GM23248 (cell line): ENCODE measurements at regions not wholly inside any gene's neighbourhood (a gene's known extent, or its start where the extent isn't known, plus 50 kb on each side); places are given as distances from the start of the nearest gene placed in this dataset.

Experiments used
- DNase-seq: peaks from one replicate; pipeline ENCODE4 v3.0.0-alpha.2; 2015
- H2AFZ ChIP-seq: fragments of 200-600 bp; sonication (generic); 2 replicates; pipeline ENCODE4 v1.6.1; 2016; ENCODE audit warnings: antibody characterized with exemption
- H3F3A ChIP-seq: fragments of 200-600 bp; sonication (generic); 2 replicates; pipeline ENCODE4 v1.6.1; 2016; ENCODE audit warnings: mild to moderate bottlenecking, antibody characterized with exemption, mixed run types; ENCODE audit not compliant: insufficient read depth
- H3K27ac ChIP-seq: fragments of 200-600 bp; sonication (generic); 2 replicates; pipeline ENCODE4 v1.5.1; 2016; ENCODE audit warnings: mild to moderate bottlenecking
- H3K27me3 ChIP-seq: fragments of 200-600 bp; sonication (generic); replicated peaks from 2 replicates; pipeline ENCODE4 v1.6.1; 2016; ENCODE audit warnings: mild to moderate bottlenecking; ENCODE audit not compliant: insufficient read depth
- H3K36me3 ChIP-seq: fragments of 200-600 bp; sonication (generic); 2 replicates; pipeline ENCODE4 v1.6.1; 2016; ENCODE audit warnings: low read depth, mild to moderate bottlenecking
- H3K4me1 ChIP-seq: fragments of 200-600 bp; sonication (generic); 2 replicates; pipeline ENCODE4 v1.6.1; 2016; ENCODE audit warnings: mild to moderate bottlenecking; ENCODE audit not compliant: insufficient read depth
- H3K4me2 ChIP-seq: fragments of 200-600 bp; sonication (generic); one replicate; pipeline ENCODE4 v1.6.1; 2016; ENCODE audit warnings: mild to moderate bottlenecking; ENCODE audit not compliant: unreplicated experiment
- H3K4me3 ChIP-seq: fragments of 200-600 bp; sonication (generic); 2 replicates; pipeline ENCODE4 v1.5.1; 2016; ENCODE audit warnings: mild to moderate bottlenecking
- H3K79me2 ChIP-seq: fragments of 200-600 bp; sonication (generic); 2 replicates; pipeline ENCODE4 v1.6.1; 2016; ENCODE audit warnings: mild to moderate bottlenecking; ENCODE audit not compliant: insufficient read depth
- H3K9ac ChIP-seq: fragments of 200-600 bp; sonication (generic); 2 replicates; pipeline ENCODE4 v1.6.1; 2016; ENCODE audit warnings: mild to moderate bottlenecking
- H3K9me2 ChIP-seq: fragments of 200-600 bp; sonication (generic); 2 replicates; pipeline ENCODE4 v1.6.1; 2016; ENCODE audit warnings: mixed run types, mild to moderate bottlenecking, moderate library complexity; ENCODE audit not compliant: insufficient read depth
- H3K9me3 ChIP-seq: fragments of 200-600 bp; sonication (generic); one replicate; pipeline ENCODE4 v1.6.1; 2017; ENCODE audit warnings: low read depth
- H4K20me1 ChIP-seq: fragments of 200-600 bp; sonication (generic); 2 replicates; pipeline ENCODE4 v1.6.0; 2016; ENCODE audit not compliant: insufficient read depth
- EZH2 ChIP-seq: fragments of 200-600 bp; sonication (generic); IDR thresholded peaks from 2 replicates; pipeline ENCODE4 v1.6.1; 2018; ENCODE audit warnings: antibody characterized with exemption, mild to moderate bottlenecking; ENCODE audit not compliant: insufficient read depth, poor library complexity, severe bottlenecking
- EZH2phosphoT487 ChIP-seq: fragments of 200-600 bp; sonication (generic); IDR thresholded peaks from 2 replicates; pipeline ENCODE4 v1.6.1; 2018; ENCODE audit warnings: antibody characterized with exemption, moderate library complexity, mild to moderate bottlenecking, low read depth; ENCODE audit not compliant: insufficient read depth
- WGBS, 2 experiments: methylation state at CpG; one replicate each; pipeline ENCODE4 v1.1.6; 2015 to 2017; ENCODE audit warnings: low lambda C conversion rate in 2 of 2, low coverage in 1 of 2; ENCODE audit errors: missing lambda C conversion rate in 2 of 2; 5-methylcytosine and 5-hydroxymethylcytosine counted together
- in situ Hi-C: fragments of 300-500 bp; cut with MboI; formaldehyde crosslinking; loops from 2 replicates; pipeline ENCODE4 v1.15.0; 2020

DNA sequence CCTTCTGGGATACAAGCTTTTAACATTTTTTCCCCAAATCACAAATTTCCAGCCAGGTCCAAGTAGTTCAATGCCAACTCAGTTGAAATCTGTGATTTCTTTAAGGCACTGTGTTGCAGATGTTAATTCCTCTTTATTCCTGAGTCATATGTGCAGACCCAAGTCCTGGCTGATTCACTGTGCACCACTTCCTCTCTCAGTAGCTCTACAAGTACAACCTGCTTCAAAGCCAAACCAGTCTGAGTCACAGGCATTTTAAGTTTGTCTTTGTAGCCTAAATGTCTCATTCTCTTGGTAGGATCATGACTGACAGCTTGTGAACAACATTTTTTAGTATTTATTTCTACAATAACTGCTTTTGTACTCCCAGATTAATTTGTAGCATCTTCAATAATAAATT lies 165.6 kb upstream of the S100G start:
- H3K27me3 ChIP-seq: no peaks in the 10 kb centered on the region
- peaks cover 27% of the 10 kb centered on the region for H3K4me1 ChIP-seq
- 0 out of 2 replicates have a peak overlapping the region, but pooled peaks have one; percentile 15 for H3K27ac ChIP-seq
- no peak for TF ChIP-seq EZH2phosphoT487
- no peak for TF ChIP-seq EZH2
- H3K36me3 ChIP-seq: no peaks in the 10 kb centered on the region
- no peaks in the 10 kb centered on the region for H3K9me2 ChIP-seq
- peak; percentile 90 for DNase-seq
- H2AFZ ChIP-seq: no peak overlapping the region
- in situ Hi-C loops: no loop called here
- H3K4me3 ChIP-seq: no peak overlapping the region
- peaks cover 22% of the 10 kb centered on the region for H3F3A ChIP-seq
- no peaks in the 10 kb centered on the region for H4K20me1 ChIP-seq
- H3K9ac ChIP-seq: no peak overlapping the region
- H3K4me2 ChIP-seq: peak overlapping the region; percentile 49
- H3K9me3 ChIP-seq: no peaks in the 10 kb centered on the region
- no peaks in the 10 kb centered on the region for H3K79me2 ChIP-seq

DNA sequence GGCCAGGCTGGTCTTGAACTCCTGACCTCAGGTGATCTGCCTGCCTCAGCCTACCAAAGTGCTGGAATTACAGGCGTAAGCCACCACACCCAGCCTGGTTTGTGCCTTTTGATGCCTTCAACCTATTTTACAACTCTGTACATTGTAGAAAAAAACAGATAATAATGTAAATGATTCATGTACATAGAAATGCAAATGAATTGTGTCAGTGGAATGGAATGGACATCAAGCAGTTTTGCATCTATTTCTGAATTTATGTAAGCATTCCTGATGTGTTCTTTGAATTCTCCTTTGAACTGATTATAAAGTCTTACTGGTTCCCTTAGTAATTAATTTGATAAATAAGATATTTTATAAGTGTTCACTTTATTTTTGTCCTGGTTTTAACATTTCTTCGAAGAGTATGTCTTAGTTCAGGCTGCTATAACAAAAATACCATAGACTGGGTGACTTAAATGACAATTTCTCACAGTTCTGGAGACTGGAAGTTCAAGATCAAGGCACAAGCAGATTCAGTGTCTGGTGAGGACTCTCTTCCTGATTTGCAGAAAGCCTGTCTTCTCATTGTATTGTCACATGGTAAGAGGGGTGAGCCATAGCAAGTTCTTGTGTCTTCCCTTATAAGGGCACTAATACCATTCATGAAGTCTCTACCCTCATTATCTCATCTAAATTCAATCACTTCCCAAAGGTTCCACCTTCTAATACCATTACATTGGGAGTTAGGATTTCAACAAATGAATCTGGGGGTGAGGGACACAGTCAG lies 162.2 kb upstream of the S100G start:
- Histone ChIP-seq H4K20me1 (no peaks in the 10 kb centered on the region), H3K9me2 (no peaks in the 10 kb centered on the region), H2AFZ (no peak overlapping the region), H3K4me2 (no peak overlapping the region), H3K9ac (no peak overlapping the region), H3K79me2 (no peaks in the 10 kb centered on the region), H3K36me3 (no peaks in the 10 kb centered on the region), H3F3A (peaks cover 14% of the 10 kb centered on the region; the same call in 1 of the 2 replicates), H3K9me3 (no peaks in the 10 kb centered on the region), H3K4me1 (peaks cover 19% of the 10 kb centered on the region), H3K27ac (no peak overlapping the region), H3K27me3 (no peaks in the 10 kb centered on the region), H3K4me3 (no peak overlapping the region)
- TF ChIP-seq EZH2 (no peak), EZH2phosphoT487 (no peak)
- in situ Hi-C loops: no loop called here
- DNase-seq: peak; percentile 22
- WGBS, 2 experiments: 71 to 74% methylated on average over 2 of the region's 2 CpGs

DNA sequence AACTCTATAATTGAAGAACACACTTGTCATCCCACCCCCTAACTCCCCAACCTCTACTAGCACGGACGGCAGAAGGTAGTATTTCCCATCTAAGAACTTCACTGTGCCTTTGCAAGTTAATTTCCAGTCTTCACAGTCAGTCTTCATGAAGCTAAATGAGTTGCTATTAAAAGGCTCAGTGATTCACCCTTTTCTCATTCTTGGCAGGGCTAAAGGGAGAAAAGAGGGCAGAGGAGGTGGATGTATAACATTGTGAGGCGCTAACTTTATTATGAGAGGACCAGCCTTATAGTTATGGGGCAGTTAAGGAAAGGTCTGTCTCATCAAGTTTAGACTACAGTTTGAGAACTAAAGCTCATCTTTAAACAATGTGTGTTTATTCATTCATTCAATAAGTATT lies 161.0 kb upstream of the S100G start:
- Histone ChIP-seq H2AFZ (no peak overlapping the region), H3K27me3 (no peaks in the 10 kb centered on the region), H3K9me2 (no peaks in the 10 kb centered on the region), H3K79me2 (no peaks in the 10 kb centered on the region), H3K9me3 (no peaks in the 10 kb centered on the region), H3K4me3 (no peak overlapping the region), H3K4me1 (peaks cover 15% of the 10 kb centered on the region), H3K4me2 (no peak overlapping the region), H3F3A (peaks cover 8% of the 10 kb centered on the region; the same call in 1 of the 2 replicates), H3K36me3 (no peaks in the 10 kb centered on the region), H3K9ac (no peak overlapping the region), H4K20me1 (no peaks in the 10 kb centered on the region), H3K27ac (no peak overlapping the region)
- DNase-seq: peak; percentile 43
- 97 to 100% methylated on average over 3 of the region's 3 CpGs for WGBS, 2 experiments
- in situ Hi-C loops: no loop called here
- no peak for TF ChIP-seq EZH2phosphoT487
- TF ChIP-seq EZH2: no peak

DNA sequence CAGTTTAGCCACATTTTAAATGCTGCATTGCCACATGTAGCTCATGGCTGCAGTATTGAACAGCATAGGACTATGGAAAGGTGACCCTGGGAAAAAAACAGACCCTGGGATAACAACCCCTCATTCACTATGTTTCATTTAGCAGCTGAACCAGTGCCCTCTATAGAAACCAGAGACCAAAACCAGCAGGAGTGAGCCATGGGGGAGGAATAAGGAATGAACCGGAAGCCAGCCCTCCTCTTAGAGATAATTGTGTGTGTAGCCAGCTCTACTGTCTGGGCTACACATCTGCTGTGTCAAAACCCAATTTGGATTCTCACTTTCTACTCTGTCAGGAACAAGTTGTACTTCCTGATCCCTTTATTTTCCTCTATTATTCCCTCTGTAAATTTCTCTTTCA lies 158.5 kb upstream of the S100G start:
- Histone ChIP-seq H3K27ac (no peak overlapping the region), H3K9me3 (no peaks in the 10 kb centered on the region), H3K9ac (no peak overlapping the region), H3K79me2 (no peaks in the 10 kb centered on the region), H3K4me2 (no peak overlapping the region), H3K36me3 (no peaks in the 10 kb centered on the region), H3K4me1 (peaks cover 6% of the 10 kb centered on the region; the same call in 1 of the 2 replicates), H3F3A (no peaks in the 10 kb centered on the region), H3K27me3 (no peaks in the 10 kb centered on the region), H4K20me1 (no peaks in the 10 kb centered on the region), H3K9me2 (no peaks in the 10 kb centered on the region), H3K4me3 (no peak overlapping the region), H2AFZ (0 out of 2 replicates have a peak overlapping the region, but pooled peaks have one; percentile 38)
- WGBS, 2 experiments: 36 to 43% methylated on average over 1 of the region's 1 CpG
- in situ Hi-C loops: no loop called here
- no peak for TF ChIP-seq EZH2
- DNase-seq: no peak

DNA sequence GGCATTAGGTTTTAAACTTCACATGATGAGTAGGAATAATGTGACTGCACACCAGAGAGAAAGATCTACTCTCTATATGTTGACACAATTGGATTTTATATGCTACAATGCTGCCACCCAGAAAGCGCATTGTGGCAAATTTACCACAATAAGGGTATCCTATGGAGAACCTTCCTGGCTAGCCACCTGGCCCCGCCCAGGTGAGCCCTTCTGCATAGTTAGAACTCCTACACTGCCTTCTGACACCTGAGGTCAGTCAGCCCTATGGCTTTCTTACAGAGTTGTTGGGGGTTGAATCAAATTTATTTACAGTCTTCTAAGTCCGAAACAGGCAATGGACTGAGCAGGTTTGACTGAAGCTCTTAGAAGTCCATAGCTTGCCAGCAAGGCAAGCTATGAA lies 153.8 kb upstream of the S100G start:
- in situ Hi-C loops: no loop called here
- 88 to 96% methylated on average over 3 of the region's 3 CpGs for WGBS, 2 experiments
- TF ChIP-seq EZH2 (no peak), EZH2phosphoT487 (no peak)

More for the DNA sequence above, 153.8 kb upstream of the S100G start:
- Histone ChIP-seq H3K9ac (no peak overlapping the region), H3K9me3 (no peaks in the 10 kb centered on the region), H3K4me1 (no peaks in the 10 kb centered on the region), H3K27me3 (no peaks in the 10 kb centered on the region), H4K20me1 (no peaks in the 10 kb centered on the region), H3K9me2 (no peaks in the 10 kb centered on the region), H3K79me2 (no peaks in the 10 kb centered on the region), H3K27ac (no peak overlapping the region), H3K4me3 (no peak overlapping the region), H3K4me2 (no peak overlapping the region), H2AFZ (no peak overlapping the region), H3F3A (no peaks in the 10 kb centered on the region), H3K36me3 (no peaks in the 10 kb centered on the region)
- no peak for DNase-seq
